Cerebellar cortex (tissue), 1 donor: ENCODE measurements at regions not wholly inside any gene's neighbourhood (a gene's known extent, or its start where the extent isn't known, plus 50 kb on each side); places are given as distances from the start of the nearest gene placed in this dataset.

Experiments
- DNase-seq: peaks from one replicate; pipeline ENCODE4 v3.0.0-alpha.2; 2015; ENCODE audit warnings: low spot score

DNA sequence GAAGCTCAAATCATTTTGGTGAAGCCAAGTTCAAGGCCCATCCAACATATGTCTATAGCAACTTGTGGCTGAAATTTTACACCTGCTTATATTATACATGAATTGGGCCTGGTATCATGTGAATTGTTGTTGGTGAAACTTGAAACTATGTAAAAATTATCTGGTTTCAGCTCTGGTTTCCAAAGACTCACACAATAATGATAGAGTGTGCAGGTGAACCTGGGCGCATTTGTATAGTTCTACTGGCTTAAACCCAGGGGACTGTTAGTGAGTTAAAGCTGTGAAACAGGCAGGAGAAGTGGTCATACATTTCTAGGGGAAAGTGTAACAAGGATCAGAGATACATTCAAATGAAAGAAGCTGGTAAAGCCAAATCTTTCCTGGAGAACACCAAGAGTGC, 627.3 kb downstream of the METTL15 start:
- no peak for DNase-seq

DNA sequence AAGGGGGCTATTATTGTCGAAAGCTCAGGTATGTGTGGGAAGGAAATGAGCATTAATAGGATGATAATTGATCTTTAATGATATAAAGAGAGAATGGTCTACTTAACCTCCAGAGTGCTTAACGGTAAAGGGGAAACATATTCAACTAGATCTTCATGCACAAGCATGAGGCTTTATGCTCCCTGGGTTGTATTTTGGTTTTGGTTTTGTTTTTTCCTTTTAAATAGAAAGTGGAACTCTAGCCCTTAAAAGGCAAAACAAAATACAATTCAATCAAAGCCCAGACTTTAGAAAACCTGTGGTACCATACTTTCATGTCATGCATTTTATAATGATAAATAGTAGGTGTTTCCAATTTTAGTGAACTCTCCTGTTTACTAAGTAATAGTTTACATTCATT, 622.7 kb downstream of the METTL15 start:
- no peak for DNase-seq

GRCh38 chr11:28730336-28730735, 622.1 kb downstream of the METTL15 start:
- DNase-seq, result no peak

DNA sequence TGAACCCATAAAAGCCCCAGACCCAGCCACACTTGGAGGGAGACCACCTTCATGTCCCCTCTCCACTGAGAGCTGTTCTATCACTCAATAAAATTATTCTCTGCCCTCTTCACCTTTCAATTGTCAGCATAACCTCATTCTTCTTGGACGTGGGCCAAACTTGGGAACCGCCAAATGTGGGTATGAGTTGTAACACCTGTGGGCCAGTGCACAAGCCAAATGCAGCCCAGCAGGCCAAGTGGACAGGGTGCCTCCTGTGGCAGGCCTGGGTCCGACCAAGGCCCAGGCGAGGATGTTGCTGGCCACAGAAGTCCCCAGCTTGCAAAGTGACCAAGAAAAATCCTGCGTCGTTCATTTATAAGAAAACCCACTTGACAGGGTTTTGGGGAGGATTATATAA, 621.2 kb downstream of the METTL15 start:
- no peak for DNase-seq

DNA sequence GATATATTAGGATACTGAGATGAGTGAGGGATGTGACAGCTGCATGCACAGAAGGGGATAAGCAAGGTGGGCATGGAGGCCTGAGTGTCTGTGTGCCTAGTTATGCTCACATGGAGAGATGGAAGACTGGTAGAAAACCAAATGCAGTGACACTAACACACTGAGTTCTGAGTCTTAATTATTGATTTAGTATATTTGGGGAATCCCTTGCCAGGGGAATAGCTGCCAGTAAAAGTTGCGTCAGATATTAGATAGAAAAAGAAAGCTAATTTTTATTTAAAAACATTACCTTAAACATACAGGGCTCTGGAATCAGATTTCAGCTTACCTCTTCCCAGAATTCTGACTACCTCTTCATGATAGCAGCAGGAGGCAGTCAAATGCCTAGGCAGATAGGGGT, 620.5 kb downstream of the METTL15 start:
- no peak for DNase-seq

DNA sequence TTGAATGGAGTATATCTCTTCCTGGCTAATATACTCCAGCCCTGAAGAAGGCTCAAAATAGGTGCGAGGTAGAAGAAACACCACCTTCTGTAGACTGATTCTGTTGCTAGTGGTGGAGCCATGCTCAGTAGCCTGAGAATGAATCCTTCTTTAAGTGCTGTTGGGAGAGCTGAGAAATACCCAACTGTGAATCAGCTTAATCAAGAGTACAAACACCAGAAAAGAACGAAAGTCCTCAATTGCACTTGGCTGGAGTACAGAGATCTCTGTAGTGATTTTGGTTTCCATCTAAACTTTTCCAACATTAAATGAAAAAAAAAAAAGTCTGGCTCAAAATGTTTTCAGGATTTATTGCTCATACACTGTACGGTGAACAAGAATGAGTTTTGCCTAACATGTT, 619.1 kb downstream of the METTL15 start:
- DNase-seq, result no peak

DNA sequence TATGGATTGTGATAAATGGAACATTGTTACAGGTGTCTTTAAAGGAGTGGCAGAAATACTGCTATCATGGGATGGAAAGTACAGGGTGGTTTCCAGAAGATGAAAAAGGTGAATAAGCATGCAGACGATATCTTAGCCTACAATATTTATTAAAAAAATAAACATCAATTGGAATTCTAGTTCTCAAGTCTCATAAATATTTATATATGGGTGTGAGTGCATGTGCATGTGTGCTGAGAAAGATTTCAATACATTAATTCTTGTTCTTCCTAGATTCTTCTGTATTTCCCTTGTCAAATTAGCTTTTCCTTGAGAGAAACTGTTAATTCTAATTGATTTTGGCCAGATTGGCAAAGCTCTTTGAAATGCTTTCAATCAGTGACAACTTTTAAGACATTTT, 618.2 kb downstream of the METTL15 start:
- DNase-seq, result no peak

DNA sequence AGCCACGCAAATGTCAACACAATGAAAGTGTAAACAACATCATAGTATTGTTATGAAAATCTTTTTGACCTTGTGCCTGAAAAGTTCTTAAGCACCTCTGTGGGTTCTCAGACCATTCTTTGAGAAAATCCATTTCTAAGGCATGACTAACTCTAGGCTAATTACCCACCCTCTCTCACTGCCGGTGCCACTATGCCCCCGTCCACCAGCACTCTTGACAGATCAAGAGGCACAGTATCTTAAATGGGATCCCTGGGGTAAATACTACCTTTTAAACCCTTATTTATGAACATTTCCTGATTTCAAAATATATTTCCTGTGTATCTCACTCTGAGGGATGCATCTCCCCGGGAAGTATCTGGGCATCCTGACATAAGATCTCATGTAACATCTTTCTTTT, 607.5 kb downstream of the METTL15 start:
- no peak for DNase-seq

DNA sequence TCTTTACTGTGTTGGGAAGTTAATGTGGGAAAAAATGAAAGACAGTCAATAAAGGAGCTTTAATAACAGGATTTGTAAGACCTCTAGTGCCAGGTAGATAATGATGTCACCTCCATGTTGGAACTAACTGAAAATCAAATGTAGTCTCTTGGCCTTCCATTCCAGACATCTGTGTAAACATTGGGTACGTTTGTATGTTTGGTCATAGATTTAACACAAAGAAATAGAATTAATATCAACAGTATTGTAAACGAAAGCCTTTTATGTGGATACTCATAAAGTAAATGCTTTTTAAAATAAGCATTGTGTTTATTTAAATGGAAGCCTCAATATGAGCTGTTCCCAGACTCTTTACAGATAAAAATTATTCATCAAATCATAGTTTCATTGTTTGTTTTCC, 605.7 kb downstream of the METTL15 start:
- DNase-seq, result no peak

GRCh38 chr11:28708075-28708474, 599.9 kb downstream of the METTL15 start:
- no peak for DNase-seq

DNA sequence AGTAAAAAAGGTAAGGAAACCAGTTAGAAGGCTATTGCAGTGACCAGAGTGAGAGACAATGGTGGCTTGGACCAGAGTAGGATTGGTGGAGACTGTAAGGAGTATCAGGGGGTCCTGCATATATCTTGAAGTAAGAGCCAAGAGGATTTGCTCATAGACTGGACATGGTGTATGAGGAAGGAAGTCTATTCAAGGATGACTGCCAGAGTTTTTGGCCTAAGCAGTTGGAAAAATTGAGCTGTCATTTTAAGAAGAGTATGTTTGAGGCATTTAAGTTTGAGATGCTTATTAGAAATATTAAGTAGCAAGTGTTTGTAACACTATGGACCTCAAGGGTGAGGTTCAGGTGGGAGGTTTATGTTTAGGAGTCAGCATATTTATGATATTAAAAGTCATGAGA, 596.6 kb downstream of the METTL15 start:
- DNase-seq, result no peak

GRCh38 chr11:28703371-28703770, 595.2 kb downstream of the METTL15 start:
- DNase-seq, result no peak

GRCh38 chr11:28702871-28703270, 594.7 kb downstream of the METTL15 start:
- no peak for DNase-seq

DNA sequence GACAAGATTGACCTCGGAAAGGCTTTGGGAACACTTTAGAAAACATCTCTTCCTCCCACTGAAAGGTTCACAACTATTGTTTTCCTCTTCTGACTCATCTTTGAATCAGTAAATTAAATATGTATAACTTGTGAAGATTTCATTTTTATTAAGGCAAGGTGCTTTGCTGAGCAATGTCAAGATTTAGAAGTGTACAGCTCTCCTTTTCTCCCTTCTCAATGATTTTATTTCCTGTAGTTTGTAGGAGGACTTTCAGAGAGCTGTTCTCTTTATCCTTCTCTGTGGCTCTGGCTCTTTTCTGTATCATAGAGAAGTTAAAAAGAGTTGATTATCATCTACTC, 594.2 kb downstream of the METTL15 start:
- DNase-seq, result no peak

- DNase-seq, result no peak
These were observed 593.7 kb downstream of the METTL15 start for GRCh38 chr11:28701760-28702449.

DNA sequence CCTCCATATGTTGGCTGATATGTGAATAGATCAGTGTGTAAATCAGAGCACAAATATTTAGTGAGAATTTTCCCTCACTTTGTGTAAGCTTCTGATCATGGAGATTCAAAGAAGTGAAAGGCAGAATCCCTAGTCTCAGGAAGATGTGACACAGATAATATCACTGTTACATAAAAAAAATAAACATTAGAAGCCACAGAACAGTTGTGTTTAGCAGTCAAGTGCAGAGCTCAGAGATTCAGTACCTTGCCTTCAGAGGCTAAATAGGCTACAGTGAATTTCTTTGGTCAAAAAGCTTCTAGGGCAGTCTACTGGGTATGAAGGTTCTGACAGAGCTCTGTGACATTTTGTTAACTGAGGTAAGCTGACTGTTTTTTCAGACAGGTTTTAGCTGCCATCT, 591.5 kb downstream of the METTL15 start:
- DNase-seq, result no peak

GRCh38 chr11:28697920-28698827, 590.0 kb downstream of the METTL15 start:
- peak; percentile 65 for DNase-seq

DNA sequence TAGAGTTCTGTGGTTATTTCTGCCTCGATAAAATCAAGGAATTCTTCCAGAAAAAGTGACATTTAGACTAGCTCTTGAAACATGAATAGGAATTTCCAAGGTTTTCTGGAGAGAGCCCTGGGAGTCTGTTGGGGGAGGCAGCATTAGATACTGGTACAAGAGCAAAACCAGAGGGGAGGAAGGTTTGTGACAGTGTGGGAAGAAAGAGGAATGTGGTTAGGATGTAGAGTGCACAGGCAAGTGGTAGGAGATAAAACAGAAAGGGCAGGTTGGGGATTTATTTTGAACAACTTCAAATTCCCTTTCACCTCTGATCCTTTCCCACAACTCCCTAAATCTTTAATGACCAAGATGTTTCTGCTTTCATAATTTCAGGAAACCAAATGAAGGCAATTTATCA, 588.4 kb downstream of the METTL15 start:
- no peak for DNase-seq

DNA sequence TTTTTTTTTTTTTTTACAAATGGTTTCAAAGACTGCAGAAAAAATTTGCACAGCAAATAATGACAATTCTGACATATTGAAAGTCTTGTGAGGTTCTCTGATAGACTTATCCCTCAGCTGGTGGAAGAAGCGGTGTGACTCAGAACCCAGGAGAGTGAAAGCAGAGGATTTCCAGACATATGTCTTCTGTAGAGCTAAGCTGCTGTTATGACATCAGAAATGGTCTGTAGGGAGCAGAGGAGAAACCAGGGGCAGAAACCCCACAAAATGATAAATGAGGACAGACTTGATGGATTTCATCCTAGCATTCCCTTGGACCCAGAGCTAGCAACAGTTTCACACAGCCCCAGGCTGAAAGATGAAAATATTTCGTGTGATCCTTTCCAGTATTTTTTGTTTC, 582.6 kb downstream of the METTL15 start:
- no peak for DNase-seq

DNA sequence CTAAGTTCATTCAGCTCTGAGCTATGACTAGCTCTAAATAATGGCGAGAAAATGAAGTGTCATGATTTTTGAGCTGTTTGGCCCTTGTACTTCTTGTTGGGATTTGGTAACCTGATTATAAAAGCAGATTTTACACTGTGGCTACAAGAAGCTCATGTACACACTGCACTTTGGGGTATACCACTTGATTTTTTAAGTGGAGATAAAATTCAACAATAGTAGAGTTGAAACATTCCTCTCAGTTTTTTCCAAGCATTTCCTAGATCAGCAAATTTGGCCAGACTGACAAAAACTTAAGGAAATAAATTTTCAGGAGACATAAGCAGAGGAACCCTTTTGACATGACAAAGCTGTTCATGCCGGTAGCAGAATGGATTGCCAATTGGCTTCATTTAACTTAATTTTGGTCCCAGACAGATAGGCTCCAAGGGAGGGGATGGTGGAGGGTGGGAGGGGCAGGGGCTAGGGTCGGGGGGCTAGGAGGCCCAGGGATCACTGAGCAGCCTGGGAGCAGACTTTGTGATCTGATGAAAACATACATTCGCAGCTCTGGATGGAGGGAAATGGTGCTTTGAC, 575.9 kb downstream of the METTL15 start:
- DNase-seq, result no peak

DNA sequence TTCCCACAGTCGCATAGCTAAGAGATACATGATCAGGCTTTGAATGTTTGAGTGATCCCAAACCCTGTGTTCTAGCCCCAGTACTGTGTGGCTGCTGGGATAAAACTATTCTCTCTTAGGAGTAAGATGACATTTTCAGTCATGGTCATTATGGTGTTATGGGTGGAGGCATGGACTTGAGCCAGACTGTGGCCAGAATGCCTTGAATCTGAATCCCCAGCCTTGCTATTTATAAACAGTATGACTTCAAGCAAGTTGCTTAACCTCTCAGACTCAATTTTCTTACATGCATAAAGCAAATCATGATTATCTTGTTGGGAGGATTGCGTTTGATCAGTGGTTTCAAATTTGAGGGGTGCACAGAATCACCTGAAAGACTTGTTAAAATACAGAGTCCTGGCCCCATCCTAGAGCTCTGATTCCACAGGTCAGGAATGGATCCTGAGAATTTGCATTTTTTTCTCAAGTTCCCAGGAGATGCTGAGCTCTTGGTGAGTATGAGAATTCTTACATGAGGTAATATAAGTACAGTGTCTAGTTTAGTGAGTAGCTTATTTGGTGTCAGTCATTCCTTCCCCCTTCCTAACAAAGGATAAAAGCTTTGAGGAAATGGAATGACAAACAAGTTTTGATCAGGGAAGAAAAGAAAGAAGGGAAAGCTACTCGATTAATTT, 571.7 kb downstream of the METTL15 start:
- no peak for DNase-seq

DNA sequence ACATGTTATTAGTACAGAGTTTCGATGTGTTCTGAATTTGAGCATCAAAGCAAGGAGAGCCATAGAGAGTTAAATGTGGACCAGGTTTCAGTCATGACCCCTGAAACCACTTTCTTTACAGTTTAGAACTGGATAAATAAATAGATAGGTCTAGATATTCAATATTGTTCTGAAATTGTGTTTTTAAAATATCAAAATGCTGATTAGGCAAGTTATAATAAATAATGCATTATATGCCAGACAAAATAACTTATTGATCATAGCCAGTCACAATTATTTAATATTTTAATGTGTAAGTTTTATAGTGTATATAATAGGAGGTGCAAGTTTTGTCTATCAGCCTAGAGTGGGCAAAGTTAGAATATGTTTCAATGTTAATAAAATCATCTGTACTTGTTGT, 569.5 kb downstream of the METTL15 start:
- DNase-seq, result no peak

GRCh38 chr11:28675183-28675582, 567.0 kb downstream of the METTL15 start:
- DNase-seq, result no peak
